Stimulated activated CD4-positive, alpha-beta T cell treated with anti-CD3 and anti-CD28 coated beads, TNF-alpha, amount 100 ng/mL, for 4 hours (primary cell): ENCODE measurements at regions not wholly inside any gene's neighbourhood (a gene's known extent, or its start where the extent isn't known, plus 50 kb on each side); places are given as distances from the start of the nearest gene placed in this dataset.

Experiments used
- DNase-seq, 3 experiments: peaks; one replicate each; pipeline ENCODE4 v3.0.0-alpha.2; 2020; ENCODE audit warnings: low read depth in 3 of 3

DNA sequence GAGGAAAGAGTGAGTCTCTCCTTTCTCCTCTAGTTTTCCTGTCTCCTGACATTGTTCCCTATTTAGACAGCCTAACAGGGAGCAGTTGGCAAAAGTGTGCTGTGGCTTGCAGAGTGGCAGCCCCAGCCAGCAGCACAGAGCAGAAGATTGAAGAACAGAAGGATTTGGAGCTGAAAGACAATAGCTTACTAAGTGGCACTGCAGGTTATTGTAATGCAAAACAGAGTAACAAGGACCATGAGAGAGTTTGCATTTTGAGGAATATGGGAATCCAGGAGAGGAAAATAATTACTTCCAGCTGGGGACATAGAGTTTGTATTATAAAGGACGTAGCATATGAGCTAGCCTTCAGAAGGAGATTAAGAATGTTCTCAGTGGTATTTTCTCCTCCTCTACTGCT is 342.4 kb downstream of the AKAIN1 start:
- no peak for DNase-seq

DNA sequence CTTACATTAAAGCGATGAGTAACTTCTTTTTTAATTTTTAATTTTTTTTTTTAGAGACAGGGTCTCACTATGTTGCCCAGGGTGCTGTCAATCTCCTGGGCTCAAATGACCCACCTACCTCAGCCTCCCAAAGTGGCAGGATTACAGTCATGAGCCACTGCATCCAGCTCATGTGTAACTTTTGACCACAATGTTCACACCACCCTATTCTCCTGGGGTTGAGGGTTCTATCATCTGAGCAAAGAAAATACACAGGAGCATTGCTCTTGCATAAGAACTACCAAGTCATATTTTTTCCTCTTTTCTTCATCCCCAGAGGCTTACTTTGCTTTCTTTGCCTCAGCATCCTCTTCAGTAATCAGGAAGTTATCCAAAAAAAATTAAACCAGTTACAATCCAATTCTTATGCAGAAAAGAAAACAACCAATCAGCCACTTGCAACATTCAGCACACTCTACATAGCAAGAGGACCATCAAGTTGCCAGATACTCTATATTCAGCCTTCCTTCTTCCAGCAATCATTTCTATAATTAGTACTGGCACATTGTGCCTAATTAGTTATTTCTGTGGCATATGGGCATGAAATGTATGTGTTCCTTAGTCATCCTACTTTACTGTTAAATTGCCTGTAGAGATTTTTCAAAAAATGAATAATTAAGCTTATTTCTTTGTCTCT is 345.6 kb downstream of the AKAIN1 start:
- DNase-seq = no peak

DNA sequence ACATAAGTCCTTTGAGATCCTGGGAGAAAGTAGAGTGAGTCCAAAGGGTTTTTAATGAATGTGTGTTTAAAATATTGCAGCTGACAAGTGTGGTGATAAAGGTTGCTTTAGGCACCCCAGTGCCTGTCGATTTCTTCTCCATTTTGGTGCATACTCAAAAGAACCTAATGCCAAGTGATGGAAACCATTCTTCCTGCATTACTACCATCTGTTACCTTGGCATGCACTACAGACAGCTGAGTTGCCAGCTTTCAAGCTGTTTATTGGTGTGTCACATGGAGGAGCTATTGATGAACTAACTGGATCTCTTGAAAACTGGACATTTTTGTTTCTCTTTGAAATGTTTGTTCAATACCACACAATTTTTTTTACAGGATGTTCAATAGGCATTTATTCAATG is 350.0 kb downstream of the AKAIN1 start:
- no peak for DNase-seq

DNA sequence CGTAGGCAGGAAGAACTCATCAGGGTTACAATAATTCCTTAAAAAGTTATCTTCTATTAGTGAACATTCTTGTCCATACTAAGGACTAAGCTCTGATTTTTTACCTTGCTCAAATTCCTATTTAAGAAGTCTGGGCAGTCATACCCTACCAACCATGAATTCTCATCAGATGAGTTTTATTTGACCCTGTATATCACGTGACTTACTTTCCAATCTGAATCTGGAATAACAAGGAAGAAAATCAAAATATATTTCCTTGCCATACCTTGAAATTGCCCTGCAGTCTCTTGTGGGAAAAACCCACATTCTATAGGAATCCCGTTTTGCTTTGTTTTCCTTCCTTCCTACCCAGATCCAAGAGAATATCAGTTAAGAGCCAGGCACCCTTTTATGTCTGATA is 352.7 kb downstream of the AKAIN1 start:
- DNase-seq = no peak

DNA sequence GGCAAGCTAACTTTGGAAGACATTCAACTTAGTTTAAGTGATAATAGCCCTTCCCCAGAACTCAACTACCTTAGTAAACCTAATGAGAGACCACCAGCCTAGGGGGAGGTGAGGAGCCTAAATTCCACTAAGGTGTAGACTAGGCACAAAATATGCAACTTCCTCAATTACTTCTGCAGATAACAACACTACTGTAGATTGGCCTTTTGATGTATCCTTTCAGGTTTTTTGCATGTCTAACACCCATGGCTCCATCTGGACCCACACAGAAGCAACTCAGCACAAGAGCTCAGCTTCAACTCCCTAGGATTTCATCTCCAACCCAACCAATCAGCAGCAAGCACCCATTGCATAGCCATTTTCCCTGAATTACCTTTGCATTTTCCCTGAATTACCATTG is 353.3 kb downstream of the AKAIN1 start:
- no peak for DNase-seq

DNA sequence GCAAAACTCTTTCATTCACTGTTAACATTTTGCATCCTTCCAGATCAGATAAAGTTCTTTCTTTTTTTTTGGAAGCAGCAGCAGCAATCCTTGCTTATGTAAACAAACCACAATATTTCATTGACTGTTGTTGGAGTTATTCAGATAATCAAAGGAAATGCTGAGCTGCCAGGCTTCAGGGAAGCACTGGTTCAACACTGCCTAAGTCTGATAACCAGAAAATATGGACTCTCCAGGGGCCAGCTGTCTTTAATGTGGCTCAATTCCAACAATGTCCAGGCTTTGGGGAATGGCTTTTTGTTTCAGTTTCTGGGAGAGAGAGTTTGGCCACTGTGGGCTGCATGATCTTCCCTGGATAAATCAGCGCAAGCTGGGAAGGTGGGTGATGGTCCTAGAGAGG is 354.3 kb downstream of the AKAIN1 start:
- no peak for DNase-seq

DNA sequence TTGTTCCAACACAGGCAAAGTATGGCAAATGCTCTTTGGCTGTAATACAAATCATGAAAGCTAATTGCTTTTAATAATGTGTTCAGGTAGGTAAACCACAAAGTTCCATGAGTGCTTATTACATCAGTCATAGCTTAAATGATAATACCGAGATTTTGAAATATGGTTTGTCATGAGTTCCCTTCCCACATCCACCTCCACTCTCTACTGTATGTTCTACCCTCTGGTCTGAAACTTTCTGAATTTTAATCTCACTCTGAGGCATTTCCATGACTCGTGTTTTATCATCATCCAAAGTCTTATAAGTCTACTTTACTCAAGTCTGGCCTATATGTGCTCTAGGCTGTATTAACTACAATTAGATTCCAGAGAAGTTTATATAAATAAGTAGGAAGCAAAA is 354.8 kb downstream of the AKAIN1 start:
- DNase-seq = no peak

DNA sequence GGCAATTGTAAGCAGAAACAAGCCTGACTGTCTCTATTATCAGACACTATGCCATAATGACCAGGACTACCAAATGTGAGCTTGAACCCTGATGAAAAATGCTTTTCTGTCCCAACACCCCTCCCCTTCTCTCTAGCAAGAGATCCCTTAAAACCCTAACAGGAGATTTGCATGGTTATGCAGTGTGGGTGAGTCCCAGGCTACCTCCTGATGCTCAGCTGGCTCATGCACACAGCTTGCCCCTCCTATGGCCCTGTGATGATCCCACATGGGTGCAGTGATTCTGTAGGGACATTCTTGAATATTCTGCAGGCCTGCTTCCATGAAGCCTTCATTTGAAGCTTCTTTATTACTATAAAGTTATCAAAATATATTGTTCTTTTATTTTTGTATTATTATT is 357.4 kb downstream of the AKAIN1 start:
- no peak for DNase-seq

DNA sequence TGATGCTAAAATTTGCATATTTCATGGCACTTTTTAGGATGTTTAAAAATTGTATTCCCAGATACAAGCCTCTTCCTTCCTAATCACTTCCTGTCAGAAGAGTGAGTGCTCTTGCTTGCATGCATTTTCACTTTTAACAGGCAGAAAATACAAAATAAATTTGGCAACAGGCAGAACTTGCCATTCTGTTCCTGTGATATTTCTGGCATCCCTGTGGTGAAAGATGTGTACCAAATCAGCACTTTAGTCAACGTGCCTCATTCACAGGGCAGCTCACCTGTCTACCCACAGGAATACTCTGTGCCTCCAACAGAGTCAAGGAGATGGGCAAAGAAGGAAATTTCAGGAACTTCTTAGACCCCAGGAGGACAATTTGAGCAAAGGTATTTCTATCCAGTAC is 360.9 kb downstream of the AKAIN1 start:
- DNase-seq = no peak

DNA sequence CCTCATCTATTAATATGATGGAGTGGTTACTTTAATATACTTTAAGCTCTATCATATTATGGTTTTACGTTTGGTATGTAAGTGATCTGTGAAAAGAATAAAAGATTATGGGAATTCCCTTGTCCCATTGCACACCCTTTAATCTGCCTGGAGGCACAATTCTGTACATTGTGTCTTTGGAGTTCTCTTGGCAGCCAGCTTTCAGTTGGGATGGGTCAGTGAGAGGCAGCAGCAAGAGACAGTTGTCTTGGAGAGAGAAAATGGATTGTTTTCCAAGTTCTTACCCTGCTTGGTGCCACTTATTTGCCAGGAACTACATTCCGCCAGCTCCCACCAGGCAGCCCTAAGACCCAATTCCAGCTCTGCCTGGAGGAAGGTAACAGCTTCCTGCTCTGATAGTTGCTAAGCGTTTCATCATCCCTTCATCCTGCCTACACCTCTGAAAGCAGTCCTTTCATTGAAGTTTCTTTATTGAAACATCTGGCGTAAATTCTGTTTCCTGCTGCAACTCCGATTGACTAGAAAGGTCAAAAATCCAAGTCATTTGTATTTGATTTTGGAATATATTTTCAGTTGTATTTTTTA is 365.2 kb downstream of the AKAIN1 start:
- DNase-seq = no peak

DNA sequence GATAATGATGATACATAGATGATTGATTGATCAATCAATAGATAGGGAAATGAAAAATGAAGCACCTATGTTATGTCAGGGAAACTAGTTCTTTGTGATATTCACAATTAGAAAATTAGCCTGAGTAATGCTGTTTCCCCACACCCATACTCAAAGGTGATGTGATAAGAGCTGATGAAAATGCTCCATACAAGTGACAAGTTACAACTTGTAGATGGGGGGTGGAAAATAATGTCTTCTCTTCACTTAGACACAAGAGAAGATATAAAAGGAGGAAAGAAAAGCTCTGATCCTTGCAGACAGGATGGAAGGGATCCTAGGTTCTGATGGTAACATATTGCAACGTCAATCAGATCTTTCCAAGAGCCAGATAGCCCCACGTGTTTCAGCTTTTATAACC is 365.9 kb downstream of the AKAIN1 start:
- no peak for DNase-seq

DNA sequence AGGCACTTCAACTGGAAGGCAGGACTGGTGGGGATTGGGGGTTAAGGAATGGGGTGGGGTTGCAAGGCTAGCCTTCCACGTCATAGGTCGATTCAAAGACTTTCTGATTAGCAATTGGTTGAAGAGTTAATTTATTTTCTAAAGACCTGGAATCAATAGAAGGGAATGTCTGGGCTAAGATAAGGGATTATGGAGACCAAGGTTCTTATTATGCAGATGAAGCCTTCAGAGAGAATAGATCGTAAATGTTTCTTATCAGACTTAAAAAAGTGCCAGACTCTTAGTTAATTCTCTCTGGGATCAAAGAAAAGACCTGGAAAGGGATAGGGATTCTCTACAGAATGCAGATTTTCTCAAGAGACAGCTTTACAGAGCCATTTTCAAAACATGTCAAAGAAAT is 368.0 kb upstream of the DLGAP1 start:
- no peak for DNase-seq

DNA sequence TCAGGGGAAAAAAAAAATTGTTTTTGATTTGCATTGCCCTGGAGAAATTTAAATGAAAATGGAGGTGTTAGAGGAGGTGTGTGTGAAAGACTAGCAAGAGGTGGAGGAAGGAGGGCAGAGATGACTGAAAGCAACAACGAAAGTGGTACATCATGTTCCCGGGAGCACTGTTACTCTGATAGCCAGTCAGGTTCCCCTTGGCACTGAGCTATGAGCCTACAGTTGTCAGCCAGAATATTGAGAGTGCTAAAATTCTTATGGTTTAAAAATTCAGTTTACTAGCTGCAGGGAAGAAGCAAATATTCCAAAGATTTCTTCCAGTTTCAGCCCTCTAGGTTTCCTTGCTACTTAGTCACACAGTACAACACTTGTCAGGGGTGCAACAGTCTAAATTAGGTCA is 366.7 kb upstream of the DLGAP1 start:
- no peak for DNase-seq

DNA sequence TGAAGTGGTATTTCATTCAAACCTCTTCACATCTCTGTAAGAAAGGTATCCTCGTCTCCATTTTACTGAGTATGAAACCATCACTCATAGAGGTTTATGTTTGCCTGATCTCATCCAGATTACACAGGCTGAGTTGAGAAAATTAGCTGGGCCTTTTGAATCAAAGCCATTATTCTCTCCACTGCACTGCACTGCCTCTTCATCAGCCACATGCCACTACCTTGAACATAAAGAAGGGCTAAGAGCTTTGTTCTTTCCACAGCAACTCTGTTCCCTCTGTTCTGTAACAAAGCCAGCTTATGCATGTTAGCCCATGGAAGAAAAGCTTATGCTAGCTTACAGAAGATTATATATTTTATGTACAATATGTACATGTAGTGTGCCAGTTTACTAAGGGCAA is 362.6 kb upstream of the DLGAP1 start:
- DNase-seq = no peak

DNA sequence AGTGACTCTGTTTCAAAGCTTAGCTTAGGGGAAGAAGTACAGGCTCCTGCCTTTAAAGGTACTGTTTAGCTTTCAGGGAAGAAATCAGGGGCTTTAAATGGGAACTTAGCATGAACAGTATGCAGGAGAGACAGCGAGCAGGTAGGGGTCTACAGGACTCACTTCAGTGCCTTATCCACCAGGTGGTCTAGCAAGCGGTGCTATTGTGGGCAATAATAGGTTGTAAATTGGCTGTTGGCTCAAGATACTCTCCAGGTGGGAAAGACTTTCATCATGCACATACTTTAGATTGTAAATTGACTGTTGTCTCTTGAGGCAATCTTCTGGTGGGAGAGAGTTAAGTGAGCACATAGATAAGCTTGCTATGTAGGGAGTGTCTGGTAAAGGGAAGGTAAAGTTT is 358.6 kb upstream of the DLGAP1 start:
- no peak for DNase-seq

DNA sequence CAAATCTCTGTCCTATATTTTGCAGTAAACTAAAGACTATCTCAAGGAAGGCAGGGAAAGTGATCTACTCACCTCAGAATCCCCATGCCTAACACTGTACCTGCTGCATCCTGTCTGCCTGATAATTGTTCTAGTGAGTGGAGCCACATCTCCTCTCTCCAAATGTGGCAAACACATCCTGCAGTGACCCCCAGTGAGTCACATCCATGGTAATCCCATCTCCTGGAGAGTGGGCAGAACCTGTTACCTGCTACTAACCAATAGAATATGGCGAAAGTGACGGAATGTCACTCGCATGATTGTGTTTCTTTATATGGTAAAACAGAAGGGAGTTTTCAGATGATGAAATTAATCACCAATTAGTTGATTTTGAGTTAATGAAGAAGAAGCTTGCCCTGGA is 353.8 kb upstream of the DLGAP1 start:
- DNase-seq = no peak

DNA sequence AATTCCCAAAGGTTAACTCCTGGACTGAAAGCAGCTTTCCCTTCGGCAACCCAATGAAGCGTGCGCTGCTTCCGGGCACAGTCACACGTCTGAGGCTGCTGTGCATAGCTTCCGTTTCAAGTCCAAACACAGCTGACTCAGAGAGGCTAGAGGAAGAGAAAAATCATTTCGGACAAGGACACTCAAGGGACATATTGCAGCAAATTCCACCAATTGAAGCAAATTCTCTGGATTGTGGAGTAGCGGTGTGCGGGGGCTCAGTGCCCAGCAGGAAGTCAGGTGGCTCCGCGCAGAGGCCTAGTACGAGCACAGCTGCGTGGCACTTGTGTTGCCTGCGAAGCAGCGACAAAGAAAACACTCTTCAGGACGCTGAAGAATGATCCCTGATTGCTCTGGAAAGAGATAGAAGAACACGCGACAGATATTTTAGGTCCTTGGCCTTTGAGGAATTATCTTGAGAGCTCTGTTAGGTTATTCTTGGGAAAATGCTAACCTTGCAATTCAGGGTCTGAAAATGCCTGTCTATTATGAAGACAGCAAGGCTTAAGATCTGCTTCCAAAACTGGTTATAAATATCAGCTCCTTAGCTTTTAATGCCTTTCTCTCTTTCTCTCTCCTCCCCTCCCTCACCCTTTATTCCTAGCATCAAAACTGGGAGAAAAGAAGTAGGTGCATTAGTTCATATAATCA is 352.6 kb upstream of the DLGAP1 start:
- no peak for DNase-seq

DNA sequence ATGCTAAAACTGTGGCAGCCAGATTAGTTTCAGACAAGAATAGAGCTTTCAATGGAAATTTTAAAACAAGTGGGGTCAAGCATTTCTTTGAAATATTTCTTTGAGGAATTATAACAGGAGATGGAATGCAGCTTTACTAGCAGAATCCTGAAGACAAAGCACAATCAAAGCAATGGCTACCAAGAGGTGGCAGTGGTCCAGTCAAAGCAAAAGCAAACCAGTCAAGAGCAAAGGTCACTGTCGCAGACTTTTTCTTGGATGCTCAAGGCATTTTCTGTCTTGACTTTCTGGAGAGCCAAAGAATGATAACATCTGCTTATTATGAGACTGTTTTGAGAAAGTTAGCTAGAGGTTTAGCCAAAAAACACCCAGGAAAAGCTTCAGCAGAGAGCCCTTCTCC is 351.2 kb upstream of the DLGAP1 start:
- DNase-seq = no peak

DNA sequence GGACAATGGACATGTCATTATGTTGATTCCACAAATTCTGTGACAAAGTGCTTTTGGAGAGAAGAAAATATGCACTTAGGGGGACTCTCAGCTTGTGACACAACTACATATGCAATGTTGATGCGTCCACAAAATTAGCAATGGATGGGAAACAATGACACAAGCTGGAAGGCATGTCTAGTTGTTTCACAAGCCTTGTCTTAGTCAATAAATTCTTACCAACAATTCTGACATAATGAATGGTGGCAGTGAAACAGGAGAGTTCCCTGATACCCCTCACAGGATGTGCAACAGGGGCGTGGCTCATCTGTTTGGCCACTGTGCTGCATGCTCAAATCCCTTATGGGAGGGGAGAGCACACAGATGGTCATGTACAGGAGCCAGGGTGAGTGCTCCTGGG is 347.2 kb upstream of the DLGAP1 start:
- DNase-seq = no peak

DNA sequence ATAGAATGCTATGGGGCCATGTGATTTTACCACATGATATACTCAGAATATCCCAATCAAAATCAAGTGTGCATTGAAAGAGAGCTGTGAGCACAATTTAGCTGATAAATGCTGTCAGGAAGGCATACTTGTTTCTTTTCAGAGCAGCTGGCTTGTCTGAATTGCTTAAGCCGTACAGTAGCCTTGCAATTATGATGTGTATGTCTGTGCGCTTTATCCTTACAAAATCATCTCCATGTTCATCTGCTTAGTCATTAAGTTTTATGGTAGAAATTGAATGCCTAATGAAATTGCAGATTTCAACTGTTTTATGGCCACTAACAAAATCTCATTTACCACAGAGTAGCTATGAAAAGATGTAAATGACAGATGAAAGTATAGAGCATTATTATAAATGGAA is 346.0 kb upstream of the DLGAP1 start:
- DNase-seq = no peak

DNA sequence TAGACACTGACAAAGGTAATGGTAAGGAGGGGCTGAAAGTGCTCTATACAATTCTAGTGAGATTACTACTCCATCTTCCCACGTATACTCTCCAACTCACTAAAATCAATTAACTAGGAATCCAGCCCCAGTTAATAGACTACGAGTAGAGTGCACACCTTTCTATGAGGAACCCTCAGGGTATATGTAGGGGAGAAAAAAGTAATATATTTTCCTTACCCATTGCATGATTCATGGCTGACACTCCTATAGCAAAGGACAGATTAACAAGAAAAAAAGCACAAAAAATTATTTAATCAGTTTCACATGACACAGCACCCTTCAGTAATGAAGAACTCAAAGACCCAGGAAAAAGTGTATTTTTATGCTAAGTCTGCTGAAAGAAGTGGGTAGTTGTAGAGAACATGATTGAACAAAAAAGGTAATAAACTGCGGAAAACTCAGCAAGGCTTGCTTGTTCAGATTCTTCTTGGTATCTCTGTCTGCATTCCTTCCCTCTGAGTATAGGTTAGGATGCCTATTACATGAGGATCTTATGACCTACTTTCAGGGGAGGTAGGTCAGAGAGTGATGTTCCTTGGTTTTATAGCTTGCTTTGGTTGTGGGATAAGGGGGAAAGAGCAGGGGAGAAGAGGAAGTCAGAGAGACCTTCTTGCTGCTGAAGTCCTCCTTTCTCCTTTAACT is 342.0 kb upstream of the DLGAP1 start:
- DNase-seq = no peak

DNA sequence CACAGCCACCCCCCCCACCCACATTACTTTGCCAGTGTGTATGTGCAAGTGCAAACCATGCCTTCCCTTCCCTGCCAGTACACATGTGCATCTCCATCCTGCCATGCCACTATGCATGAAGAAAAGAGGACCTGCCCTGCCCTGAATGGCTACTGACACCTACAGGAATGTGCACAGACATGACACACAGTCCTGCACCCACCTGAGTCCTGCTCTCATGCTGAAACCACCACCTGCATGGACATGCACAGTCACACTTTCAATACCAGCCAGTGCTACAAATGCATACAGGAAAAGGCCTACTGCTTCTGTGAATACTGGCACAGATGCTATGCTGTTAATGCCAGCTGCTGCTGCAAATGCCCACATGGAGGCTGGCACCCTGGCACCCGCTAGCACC is 334.4 kb upstream of the DLGAP1 start:
- DNase-seq = no peak

DNA sequence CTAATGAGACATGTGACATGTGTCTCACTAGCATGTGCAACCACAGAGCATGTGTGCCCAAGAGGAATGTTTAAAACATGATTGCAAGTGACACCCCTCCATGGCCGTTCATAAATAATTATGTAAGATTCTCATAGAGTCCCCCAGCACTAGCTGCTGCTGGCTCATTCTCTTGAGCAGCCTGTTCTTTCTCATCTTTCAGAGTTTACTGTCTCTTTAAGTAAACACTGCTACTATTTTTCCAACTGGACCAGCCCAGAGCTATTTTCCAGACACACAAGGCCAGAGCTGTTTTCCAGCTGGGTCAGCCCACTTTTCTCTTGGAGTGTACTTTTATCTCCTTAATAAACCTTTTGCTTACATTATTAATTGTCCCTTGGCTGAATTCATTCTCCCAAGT is 326.8 kb upstream of the DLGAP1 start:
- DNase-seq = no peak
